ENCODE measurements at regions not wholly inside any gene's neighbourhood (a gene's known extent, or its start where the extent isn't known, plus 50 kb on each side); places are given as distances from the start of the nearest gene placed in this dataset.
"Not testable (repeated sequence)": the region's sequence is repeated elsewhere in the genome, so short reads cannot be mapped to it uniquely, and the experiment has no call there.

DNA sequence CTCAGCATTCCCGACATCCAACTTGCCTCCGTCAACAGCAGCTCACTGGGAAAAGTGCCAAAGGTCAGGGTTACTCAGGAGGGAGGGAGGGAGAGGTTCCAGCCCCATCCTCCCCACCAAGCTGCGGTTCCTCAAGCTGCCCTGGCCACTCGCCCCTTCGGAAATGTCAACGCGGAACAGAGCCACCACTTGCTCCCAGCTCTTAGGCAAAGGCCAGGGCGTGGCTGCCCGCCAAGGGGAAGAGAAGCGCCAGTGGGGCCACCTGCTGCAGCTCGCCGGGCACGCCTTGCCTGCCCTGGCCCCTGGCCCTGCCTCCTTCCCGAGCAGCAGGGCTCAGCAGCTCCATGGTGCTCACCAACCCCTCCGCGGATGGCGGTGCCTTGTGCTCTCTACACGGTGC is 531.1 kb downstream of the TP53TG3F start:
- not testable (repeated sequence) for H3K9me3 ChIP-seq (ENCODE audit: control insufficient read depth, low read length); H3K27ac ChIP-seq (ENCODE audit: low read depth, low read length); H3K9ac ChIP-seq (ENCODE audit: extremely low read depth, low read length, poor library complexity, severe bottlenecking); H3K4me3 ChIP-seq (ENCODE audit: low read length); H3K4me3 Mint-ChIP-seq; H3K4me1 ChIP-seq (ENCODE audit: control insufficient read depth, insufficient read depth, low read length); H3K36me3 ChIP-seq (ENCODE audit: control insufficient read depth, insufficient read depth, low read length); H3K36me3 Mint-ChIP-seq (ENCODE audit: low read depth); H3K27me3 Mint-ChIP-seq (ENCODE audit: insufficient read depth); DNase-seq; H3K4me1 Mint-ChIP-seq; H3K27me3 ChIP-seq (ENCODE audit: control insufficient read depth, insufficient read depth, low read length, poor library complexity, severe bottlenecking); H3K27ac Mint-ChIP-seq
- WGBS, 2 experiments (ENCODE audit: insufficient coverage in 1 of 2, insufficient read length in 1 of 2) = no CpG with 5 or more reads among the region's 18 CpGs
- peaks cover 24% of the 10 kb centered on the region for H3K9me3 Mint-ChIP-seq

- H3K9ac ChIP-seq (ENCODE audit: extremely low read depth, low read length, poor library complexity, severe bottlenecking); H3K4me1 ChIP-seq (ENCODE audit: control insufficient read depth, insufficient read depth, low read length); H3K4me3 ChIP-seq (ENCODE audit: low read length); DNase-seq; H3K27ac ChIP-seq (ENCODE audit: low read depth, low read length); H3K27me3 Mint-ChIP-seq (ENCODE audit: insufficient read depth); H3K27me3 ChIP-seq (ENCODE audit: control insufficient read depth, insufficient read depth, low read length, poor library complexity, severe bottlenecking); H3K36me3 ChIP-seq (ENCODE audit: control insufficient read depth, insufficient read depth, low read length); H3K27ac Mint-ChIP-seq; H3K4me1 Mint-ChIP-seq; H3K36me3 Mint-ChIP-seq (ENCODE audit: low read depth); H3K4me3 Mint-ChIP-seq; H3K9me3 ChIP-seq (ENCODE audit: control insufficient read depth, low read length): not testable (repeated sequence)
- H3K9me3 Mint-ChIP-seq = peaks cover 28% of the 10 kb centered on the region
- 48 to 78% methylated on average over 2 to 10 of the region's 11 CpGs for WGBS, 2 experiments (ENCODE audit: insufficient coverage in 1 of 2, insufficient read length in 1 of 2)
These were observed 533.2 kb downstream of the TP53TG3F start for GRCh38 chr16:33992513-33993177.

- WGBS, 2 experiments (ENCODE audit: insufficient coverage in 1 of 2, insufficient read length in 1 of 2) = 64% methylated on average over 7 of the region's 12 CpGs; no CpG with 5 or more reads in 1 of the 2 experiments
- not testable (repeated sequence) for H3K4me1 Mint-ChIP-seq; H3K36me3 Mint-ChIP-seq (ENCODE audit: low read depth)
These were observed 534.8 kb downstream of the TP53TG3F start for GRCh38 chr16:33994207-33994606.

DNA sequence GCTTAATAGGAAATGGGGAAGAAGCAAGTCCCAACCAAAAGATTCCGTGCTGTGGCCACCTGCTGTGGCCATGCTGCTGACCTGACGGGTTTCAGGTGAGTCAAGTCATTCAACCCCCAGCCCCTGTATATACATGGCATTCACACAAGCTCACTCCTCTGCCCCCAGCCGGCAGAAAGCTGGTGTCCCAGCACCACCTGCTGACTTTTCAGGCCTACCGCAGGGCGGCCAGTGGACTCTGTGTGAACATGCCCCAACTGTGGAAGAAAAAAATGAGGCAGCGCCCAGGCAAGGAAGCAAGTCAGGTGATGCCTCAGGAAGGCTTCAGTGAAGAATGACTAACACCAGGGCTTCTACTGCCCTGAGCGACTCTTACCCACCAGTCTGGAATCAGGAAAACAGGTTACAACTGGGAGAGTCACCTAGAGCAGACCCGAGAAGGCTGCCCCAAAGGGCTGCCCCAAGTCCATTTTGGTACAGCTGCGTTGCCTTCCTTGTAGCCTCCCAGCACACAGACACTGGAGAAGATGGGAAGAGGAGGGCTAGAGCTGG is 536.5 kb downstream of the TP53TG3F start:
- H3K27ac ChIP-seq (ENCODE audit: low read depth, low read length); H3K4me3 Mint-ChIP-seq; DNase-seq; H3K9ac ChIP-seq (ENCODE audit: extremely low read depth, low read length, poor library complexity, severe bottlenecking); H3K9me3 ChIP-seq (ENCODE audit: control insufficient read depth, low read length); H3K27me3 ChIP-seq (ENCODE audit: control insufficient read depth, insufficient read depth, low read length, poor library complexity, severe bottlenecking); H3K4me1 Mint-ChIP-seq; H3K27me3 Mint-ChIP-seq (ENCODE audit: insufficient read depth); H3K36me3 ChIP-seq (ENCODE audit: control insufficient read depth, insufficient read depth, low read length); H3K4me1 ChIP-seq (ENCODE audit: control insufficient read depth, insufficient read depth, low read length); H3K27ac Mint-ChIP-seq; H3K36me3 Mint-ChIP-seq (ENCODE audit: low read depth); H3K4me3 ChIP-seq (ENCODE audit: low read length): not testable (repeated sequence)
- H3K9me3 Mint-ChIP-seq = peaks cover 28% of the 10 kb centered on the region
- 74 to 80% methylated on average over 1 to 7 of the region's 9 CpGs for WGBS, 2 experiments (ENCODE audit: insufficient coverage in 1 of 2, insufficient read length in 1 of 2)

More at GRCh38 chr16:33994207-33994606, 534.8 kb downstream of the TP53TG3F start:
- H3K4me3 ChIP-seq (ENCODE audit: low read length); DNase-seq; H3K9me3 ChIP-seq (ENCODE audit: control insufficient read depth, low read length); H3K27ac ChIP-seq (ENCODE audit: low read depth, low read length); H3K4me1 ChIP-seq (ENCODE audit: control insufficient read depth, insufficient read depth, low read length); H3K4me3 Mint-ChIP-seq; H3K27me3 ChIP-seq (ENCODE audit: control insufficient read depth, insufficient read depth, low read length, poor library complexity, severe bottlenecking); H3K9ac ChIP-seq (ENCODE audit: extremely low read depth, low read length, poor library complexity, severe bottlenecking); H3K36me3 ChIP-seq (ENCODE audit: control insufficient read depth, insufficient read depth, low read length); H3K27ac Mint-ChIP-seq; H3K27me3 Mint-ChIP-seq (ENCODE audit: insufficient read depth): not testable (repeated sequence)
- peaks cover 28% of the 10 kb centered on the region for H3K9me3 Mint-ChIP-seq

- H3K4me3 Mint-ChIP-seq; H3K27me3 Mint-ChIP-seq (ENCODE audit: insufficient read depth): not testable (repeated sequence)
- WGBS, 2 experiments (ENCODE audit: insufficient coverage in 1 of 2, insufficient read length in 1 of 2) = 69% methylated on average over 2 of the region's 4 CpGs; no CpG with 5 or more reads in 1 of the 2 experiments
These were observed 541.8 kb downstream of the TP53TG3F start for GRCh38 chr16:34001184-34001583.

DNA sequence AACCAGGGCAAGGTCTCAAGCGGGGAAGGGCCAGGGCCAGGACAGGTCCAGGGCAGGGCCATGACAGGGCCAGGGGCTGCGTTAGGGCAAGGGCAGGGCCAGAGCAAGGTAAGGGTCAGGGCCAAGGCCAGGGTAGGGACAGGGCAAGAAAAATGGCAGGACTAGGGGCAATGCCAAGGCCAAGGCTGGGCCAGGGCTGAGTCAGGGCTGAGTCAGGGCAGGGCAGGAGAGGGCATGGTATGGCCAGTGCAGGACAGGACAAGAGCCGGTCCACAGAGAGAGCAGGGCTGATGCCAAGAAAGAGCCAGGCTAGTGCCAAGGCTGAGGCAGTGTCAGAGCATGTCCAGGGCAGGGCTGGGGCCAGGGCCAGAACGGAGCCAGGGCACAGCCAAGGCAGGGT is 542.5 kb downstream of the TP53TG3F start:
- H3K9me3 Mint-ChIP-seq; H3K36me3 Mint-ChIP-seq (ENCODE audit: low read depth); H3K27ac ChIP-seq (ENCODE audit: low read depth, low read length); H3K9me3 ChIP-seq (ENCODE audit: control insufficient read depth, low read length); H3K4me3 Mint-ChIP-seq; H3K36me3 ChIP-seq (ENCODE audit: control insufficient read depth, insufficient read depth, low read length); H3K9ac ChIP-seq (ENCODE audit: extremely low read depth, low read length, poor library complexity, severe bottlenecking); H3K4me1 Mint-ChIP-seq; H3K4me1 ChIP-seq (ENCODE audit: control insufficient read depth, insufficient read depth, low read length); H3K27ac Mint-ChIP-seq; H3K27me3 ChIP-seq (ENCODE audit: control insufficient read depth, insufficient read depth, low read length, poor library complexity, severe bottlenecking); DNase-seq; H3K4me3 ChIP-seq (ENCODE audit: low read length); H3K27me3 Mint-ChIP-seq (ENCODE audit: insufficient read depth): not testable (repeated sequence)
- 100% methylated on average over 1 of the region's 4 CpGs; no CpG with 5 or more reads in 1 of the 2 experiments for WGBS, 2 experiments (ENCODE audit: insufficient coverage in 1 of 2, insufficient read length in 1 of 2)

More at GRCh38 chr16:34001184-34001583, 541.8 kb downstream of the TP53TG3F start:
- not testable (repeated sequence) for H3K4me1 Mint-ChIP-seq; H3K36me3 ChIP-seq (ENCODE audit: control insufficient read depth, insufficient read depth, low read length); H3K27ac ChIP-seq (ENCODE audit: low read depth, low read length); H3K9me3 ChIP-seq (ENCODE audit: control insufficient read depth, low read length); H3K27me3 ChIP-seq (ENCODE audit: control insufficient read depth, insufficient read depth, low read length, poor library complexity, severe bottlenecking); H3K4me3 ChIP-seq (ENCODE audit: low read length); H3K9me3 Mint-ChIP-seq; H3K4me1 ChIP-seq (ENCODE audit: control insufficient read depth, insufficient read depth, low read length); H3K27ac Mint-ChIP-seq; H3K36me3 Mint-ChIP-seq (ENCODE audit: low read depth); DNase-seq; H3K9ac ChIP-seq (ENCODE audit: extremely low read depth, low read length, poor library complexity, severe bottlenecking)

Data from endodermal cell (in vitro differentiated cells).